Fibroblast of the aortic adventitia (primary cell): ENCODE measurements at regions not wholly inside any gene's neighbourhood (a gene's known extent, or its start where the extent isn't known, plus 50 kb on each side); places are given as distances from the start of the nearest gene placed in this dataset.

ENCODE experiments used
- DNase-seq: peaks from one replicate; pipeline ENCODE4 v3.0.0-alpha.2; 2010; ENCODE audit warnings: low read depth
- H3K4me3 ChIP-seq: 2 replicates; pipeline ENCODE4 v1.5.1; 2011; ENCODE audit warnings: low read depth, mild to moderate bottlenecking, control low read depth, low read length, moderate library complexity
- TF ChIP-seq, protein P1 (sequence below): IDR thresholded peaks from 2 replicates; pipeline ENCODE4 v1.5.1; 2011; ENCODE audit warnings: mild to moderate bottlenecking, low read length, control low read depth, inconsistent platforms; ENCODE audit not compliant: insufficient read depth

DNA sequence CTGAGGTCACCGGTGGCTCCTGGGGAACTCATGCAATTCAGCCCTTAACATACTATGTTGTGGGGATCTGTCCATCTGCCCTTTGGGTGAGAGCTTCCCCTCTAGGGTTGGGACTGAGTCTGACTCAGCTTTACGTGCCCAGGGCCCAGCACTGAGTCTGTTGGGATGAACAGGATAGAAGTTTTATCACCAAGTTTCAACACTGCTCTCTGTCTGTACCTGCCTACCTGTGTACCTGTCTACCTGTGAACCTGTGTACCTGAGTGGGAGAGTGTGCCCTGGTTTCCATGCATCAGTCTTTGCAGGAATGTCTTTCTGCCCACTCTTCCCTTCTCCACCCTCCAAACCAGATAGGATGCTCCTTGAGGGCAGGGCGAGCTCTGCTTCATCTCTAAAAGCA is 90.6 kb upstream of the POU3F1 start:
- TF ChIP-seq, protein P1, sequence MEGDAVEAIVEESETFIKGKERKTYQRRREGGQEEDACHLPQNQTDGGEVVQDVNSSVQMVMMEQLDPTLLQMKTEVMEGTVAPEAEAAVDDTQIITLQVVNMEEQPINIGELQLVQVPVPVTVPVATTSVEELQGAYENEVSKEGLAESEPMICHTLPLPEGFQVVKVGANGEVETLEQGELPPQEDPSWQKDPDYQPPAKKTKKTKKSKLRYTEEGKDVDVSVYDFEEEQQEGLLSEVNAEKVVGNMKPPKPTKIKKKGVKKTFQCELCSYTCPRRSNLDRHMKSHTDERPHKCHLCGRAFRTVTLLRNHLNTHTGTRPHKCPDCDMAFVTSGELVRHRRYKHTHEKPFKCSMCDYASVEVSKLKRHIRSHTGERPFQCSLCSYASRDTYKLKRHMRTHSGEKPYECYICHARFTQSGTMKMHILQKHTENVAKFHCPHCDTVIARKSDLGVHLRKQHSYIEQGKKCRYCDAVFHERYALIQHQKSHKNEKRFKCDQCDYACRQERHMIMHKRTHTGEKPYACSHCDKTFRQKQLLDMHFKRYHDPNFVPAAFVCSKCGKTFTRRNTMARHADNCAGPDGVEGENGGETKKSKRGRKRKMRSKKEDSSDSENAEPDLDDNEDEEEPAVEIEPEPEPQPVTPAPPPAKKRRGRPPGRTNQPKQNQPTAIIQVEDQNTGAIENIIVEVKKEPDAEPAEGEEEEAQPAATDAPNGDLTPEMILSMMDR, result no peak
- DNase-seq, result no peak
- H3K4me3 ChIP-seq, result no peak overlapping the region

DNA sequence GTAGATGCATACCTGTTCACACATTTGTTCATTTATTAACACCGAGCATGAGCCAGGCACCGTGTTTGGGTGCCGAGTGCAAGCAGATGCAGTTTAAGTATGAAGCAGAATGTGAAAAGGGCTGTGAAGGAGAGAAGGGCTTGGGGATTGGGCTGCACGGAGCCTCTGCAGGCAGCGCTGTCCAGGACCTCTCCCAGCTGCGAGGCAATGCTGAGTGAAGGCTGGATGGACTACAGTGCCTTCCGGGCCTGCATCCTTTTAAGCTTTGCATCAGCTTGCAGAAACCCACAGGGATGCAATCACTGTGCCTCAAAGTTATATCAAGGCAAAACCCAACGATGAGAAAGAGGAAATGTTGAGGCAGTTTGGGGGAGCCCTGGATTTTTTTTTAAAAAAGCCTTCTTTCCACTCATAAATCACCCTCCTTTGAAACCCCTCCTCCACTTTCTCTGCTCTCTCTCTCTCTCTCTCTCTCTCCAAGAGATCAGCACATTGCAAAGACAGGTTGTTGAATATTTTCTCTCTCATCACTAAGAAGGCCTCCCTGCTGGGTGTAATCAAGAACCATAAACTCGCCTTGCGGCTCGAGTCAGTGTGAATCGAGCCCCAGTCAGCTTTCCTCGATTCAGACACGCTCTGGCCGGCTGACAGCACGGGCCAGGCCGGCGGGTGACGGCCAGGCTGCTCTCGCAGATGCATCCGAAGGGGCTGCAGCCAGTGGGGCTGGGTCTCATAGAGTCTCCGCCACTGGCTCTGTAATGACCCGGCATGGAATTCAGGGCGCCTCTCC is 89.2 kb upstream of the POU3F1 start:
- H3K4me3 ChIP-seq, result no peak overlapping the region
- TF ChIP-seq, protein P1, result no peak
- DNase-seq, result no peak

DNA sequence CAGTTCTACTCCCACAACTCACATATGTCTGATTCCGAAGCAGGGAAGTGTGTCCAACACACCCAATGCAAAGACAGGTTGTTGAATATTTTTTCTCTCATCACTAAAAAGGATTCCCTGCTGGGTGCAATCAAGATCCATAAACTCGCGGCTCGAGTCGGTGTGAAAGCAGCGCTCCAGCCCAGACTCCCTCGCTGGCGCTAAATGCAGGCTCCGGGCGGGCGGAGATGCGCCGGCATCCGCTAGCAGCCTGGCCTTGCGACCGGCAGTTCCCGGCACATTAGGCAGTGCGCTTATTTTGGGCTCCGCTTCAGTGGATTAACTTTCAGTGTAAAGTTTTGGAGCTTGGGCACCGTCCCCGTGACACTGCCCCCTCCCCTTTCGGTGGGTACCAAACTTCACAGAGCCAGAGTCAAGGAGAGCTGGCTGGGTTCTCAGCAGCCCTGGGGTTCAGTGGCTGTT is 87.7 kb upstream of the POU3F1 start:
- H3K4me3 ChIP-seq, result no peak overlapping the region
- TF ChIP-seq, protein P1, result no peak
- DNase-seq, result no peak

DNA sequence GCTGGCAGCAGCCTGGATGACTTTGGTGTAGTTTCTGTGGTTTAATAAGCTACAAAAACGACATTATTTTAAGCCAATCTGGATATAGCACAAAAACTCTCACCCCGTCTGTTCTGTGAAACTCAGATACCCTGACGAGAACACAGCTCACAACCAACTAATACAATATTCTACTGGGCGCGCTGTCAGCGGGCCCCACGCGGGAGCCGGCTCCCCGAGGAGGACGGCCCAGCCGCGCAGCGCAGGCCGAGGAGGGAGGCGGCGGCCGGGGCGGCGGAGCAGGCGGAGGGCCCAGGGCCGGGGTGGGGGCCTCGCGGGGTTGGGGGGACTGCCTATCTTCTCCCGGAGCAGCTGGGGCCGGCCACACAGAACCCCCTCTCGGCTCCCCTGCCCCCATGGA is 87.2 kb upstream of the POU3F1 start:
- no peak overlapping the region for H3K4me3 ChIP-seq
- TF ChIP-seq, protein P1, result no peak

DNA sequence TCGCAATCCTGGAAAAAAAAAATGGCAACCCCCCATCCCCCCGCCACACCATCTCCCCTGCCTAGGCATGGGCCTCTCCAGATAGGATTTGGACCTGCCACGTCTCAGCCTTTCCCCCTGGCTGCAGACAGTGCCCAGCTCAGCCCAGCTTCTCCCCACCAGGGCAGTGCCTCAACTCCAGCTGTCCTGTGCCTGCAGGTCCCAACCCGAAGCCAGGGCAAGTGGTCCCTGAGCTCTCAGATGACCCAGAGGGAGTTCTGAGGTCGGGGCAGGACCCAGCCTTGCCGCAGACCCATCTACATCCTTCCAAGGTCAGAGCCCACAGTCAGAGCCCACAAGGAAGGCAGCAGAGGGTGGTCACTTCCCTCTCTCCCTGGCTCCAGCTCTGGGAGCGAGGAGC is 86.7 kb upstream of the POU3F1 start:
- TF ChIP-seq, protein P1, result no peak
- H3K4me3 ChIP-seq, result no peak overlapping the region
- no peak for DNase-seq

More for the DNA sequence above, 87.2 kb upstream of the POU3F1 start:
- no peak for DNase-seq

DNA sequence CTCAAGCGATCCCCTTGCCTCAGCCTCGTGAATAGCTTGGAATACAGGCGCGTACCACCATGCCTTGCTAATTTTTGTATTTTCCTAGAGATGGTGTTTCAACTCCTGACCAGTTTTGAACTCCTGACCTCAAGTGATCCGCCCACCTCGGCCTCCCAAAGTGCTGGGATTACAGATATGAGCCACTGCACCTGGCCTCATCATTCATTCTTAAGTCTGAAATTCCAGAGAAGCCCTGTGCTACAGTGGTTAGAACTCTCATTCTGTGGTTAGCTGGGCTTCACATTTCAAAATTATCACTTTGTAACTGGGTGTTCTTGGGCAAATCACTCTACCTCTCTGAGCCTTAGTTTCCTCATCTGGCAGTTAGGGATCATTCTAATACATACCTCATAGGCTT is 86.1 kb upstream of the POU3F1 start:
- DNase-seq, result no peak
- H3K4me3 ChIP-seq, result no peak overlapping the region
- TF ChIP-seq, protein P1, result no peak
